ENCODE measurements at regions not wholly inside any gene's neighbourhood (a gene's known extent, or its start where the extent isn't known, plus 50 kb on each side); places are given as distances from the start of the nearest gene placed in this dataset.
"Not testable (repeated sequence)": the region's sequence is repeated elsewhere in the genome, so short reads cannot be mapped to it uniquely, and the experiment has no call there.

DNA sequence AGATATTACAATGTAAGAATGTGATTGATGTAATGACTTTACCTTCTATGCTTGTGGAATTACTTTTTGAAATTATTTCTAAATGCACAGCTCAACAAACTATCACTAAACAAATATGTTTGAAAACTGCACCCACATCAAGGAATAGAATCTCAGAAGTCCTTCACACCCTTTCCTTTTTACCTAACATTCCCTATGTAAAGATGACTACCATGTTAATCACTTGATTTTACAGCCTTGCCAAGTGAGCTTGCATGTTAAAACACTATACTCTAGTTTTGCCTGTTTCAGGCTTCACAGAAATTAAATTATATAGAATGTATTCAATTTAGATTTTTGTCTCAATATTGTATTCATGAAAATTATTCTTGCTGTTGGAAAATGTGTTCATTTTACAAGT, 1169.4 kb upstream of the CELF2 start:
- intact Hi-C loops (cut with DNase I) = no loop called here
- TF ChIP-seq, protein P1, sequence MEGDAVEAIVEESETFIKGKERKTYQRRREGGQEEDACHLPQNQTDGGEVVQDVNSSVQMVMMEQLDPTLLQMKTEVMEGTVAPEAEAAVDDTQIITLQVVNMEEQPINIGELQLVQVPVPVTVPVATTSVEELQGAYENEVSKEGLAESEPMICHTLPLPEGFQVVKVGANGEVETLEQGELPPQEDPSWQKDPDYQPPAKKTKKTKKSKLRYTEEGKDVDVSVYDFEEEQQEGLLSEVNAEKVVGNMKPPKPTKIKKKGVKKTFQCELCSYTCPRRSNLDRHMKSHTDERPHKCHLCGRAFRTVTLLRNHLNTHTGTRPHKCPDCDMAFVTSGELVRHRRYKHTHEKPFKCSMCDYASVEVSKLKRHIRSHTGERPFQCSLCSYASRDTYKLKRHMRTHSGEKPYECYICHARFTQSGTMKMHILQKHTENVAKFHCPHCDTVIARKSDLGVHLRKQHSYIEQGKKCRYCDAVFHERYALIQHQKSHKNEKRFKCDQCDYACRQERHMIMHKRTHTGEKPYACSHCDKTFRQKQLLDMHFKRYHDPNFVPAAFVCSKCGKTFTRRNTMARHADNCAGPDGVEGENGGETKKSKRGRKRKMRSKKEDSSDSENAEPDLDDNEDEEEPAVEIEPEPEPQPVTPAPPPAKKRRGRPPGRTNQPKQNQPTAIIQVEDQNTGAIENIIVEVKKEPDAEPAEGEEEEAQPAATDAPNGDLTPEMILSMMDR (IDR thresholded peaks at IDR 0.05) = no peak
- no peak for TF ChIP-seq POLR2A (IDR thresholded peaks at IDR 0.05)
- Histone ChIP-seq H3K27ac (no peak overlapping the region), H3K4me1 (no peaks in the 10 kb centered on the region), H3K9me3 (no peaks in the 10 kb centered on the region), H3K27me3 (no peaks in the 10 kb centered on the region), H3K4me3 (no peak overlapping the region), H3K36me3 (no peaks in the 10 kb centered on the region)
- DNase-seq = no peak

DNA sequence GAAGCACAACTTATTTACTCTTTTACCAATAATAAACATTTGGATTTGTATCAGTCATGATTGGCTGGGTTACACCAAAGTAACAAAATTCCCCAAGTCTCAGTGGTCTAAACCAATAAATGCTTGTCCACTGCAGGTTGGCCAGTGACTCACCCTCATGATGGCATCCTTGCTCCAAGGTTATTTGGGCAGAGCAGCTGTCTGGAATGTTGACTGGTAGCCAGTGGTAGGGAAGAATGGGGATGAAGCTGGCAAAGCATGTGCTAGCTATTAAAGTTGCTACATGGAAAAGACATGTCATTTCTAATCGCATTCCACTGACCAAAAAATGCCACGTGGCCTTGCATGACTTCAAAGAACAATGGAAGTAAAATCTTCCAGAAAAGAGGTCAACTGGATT, 1168.7 kb upstream of the CELF2 start:
- TF ChIP-seq, protein P1 (IDR thresholded peaks at IDR 0.05) = no peak
- no peak for TF ChIP-seq POLR2A (IDR thresholded peaks at IDR 0.05)
- H3K4me1 ChIP-seq = no peaks in the 10 kb centered on the region
- intact Hi-C loops (cut with DNase I) = no loop called here
- 60 to 67% methylated on average over 2 of the region's 2 CpGs for WGBS, 2 donors
- no peak overlapping the region for H3K27ac ChIP-seq
- H3K27me3 ChIP-seq = no peaks in the 10 kb centered on the region
- H3K9me3 ChIP-seq = no peaks in the 10 kb centered on the region
- no peak overlapping the region for H3K4me3 ChIP-seq
- no peaks in the 10 kb centered on the region for H3K36me3 ChIP-seq
- no peak for DNase-seq

DNA sequence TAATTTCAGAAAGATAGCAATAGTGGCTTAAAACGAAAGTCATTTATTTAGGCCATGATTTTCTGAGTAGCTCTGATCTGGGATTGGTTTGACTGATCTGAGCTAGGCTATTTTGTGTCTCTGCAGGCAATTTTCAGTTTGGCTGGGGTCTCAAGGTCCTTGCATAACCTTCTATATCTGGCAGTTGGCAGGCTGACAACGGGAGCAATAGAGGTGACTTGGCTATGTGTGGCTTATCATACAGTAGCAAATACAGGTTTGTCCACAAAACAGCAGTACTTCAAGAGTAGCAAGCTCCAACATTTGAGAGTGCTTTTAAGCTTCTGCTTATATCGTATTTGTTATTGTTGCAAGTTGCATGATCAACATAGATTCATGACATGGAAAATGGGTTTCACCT, 1167.3 kb upstream of the CELF2 start:
- WGBS, 2 donors = 64 to 69% methylated on average over 3 of the region's 3 CpGs
- H3K9me3 ChIP-seq = peaks cover 0 to under 1% (median 0%) of the 10 kb centered on the region in 3 donors
- no peak overlapping the region for H3K27ac ChIP-seq
- H3K4me3 ChIP-seq = no peak overlapping the region
- TF ChIP-seq, protein P1 (IDR thresholded peaks at IDR 0.05) = no peak
- no peak for TF ChIP-seq POLR2A (IDR thresholded peaks at IDR 0.05)
- intact Hi-C loops (cut with DNase I) = no loop called here
- H3K27me3 ChIP-seq = no peaks in the 10 kb centered on the region
- H3K4me1 ChIP-seq = no peaks in the 10 kb centered on the region
- no peak for DNase-seq
- H3K36me3 ChIP-seq = no peaks in the 10 kb centered on the region

DNA sequence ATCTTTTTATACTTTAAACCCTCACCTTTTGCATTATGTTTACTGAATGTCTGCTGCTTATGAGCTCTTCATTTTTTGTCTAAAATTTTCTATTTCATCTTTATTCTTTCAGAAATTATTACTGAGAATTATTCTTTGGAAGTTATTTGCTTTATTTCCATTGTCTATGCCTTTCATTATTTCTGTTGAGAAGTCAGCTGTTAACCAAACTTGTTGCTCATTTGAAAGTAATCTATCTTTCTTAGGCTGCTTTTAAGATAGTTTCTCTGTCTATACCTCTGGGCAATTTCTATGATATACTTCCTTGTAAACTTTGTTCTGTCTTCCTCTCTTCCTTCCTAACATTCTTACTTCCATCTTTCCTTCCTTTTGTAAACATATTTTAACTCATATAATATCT, 1165.9 kb upstream of the CELF2 start:
- no peaks in the 10 kb centered on the region for H3K4me1 ChIP-seq
- peaks cover 0 to 7% (median 0%) of the 10 kb centered on the region in 3 donors for H3K9me3 ChIP-seq
- DNase-seq = no peak
- intact Hi-C loops (cut with DNase I) = no loop called here
- no peak overlapping the region for H3K4me3 ChIP-seq
- no peak overlapping the region for H3K27ac ChIP-seq
- H3K36me3 ChIP-seq = no peaks in the 10 kb centered on the region
- TF ChIP-seq, protein P1 (IDR thresholded peaks at IDR 0.05) = no peak
- no peak for TF ChIP-seq POLR2A (IDR thresholded peaks at IDR 0.05)
- no peaks in the 10 kb centered on the region for H3K27me3 ChIP-seq

DNA sequence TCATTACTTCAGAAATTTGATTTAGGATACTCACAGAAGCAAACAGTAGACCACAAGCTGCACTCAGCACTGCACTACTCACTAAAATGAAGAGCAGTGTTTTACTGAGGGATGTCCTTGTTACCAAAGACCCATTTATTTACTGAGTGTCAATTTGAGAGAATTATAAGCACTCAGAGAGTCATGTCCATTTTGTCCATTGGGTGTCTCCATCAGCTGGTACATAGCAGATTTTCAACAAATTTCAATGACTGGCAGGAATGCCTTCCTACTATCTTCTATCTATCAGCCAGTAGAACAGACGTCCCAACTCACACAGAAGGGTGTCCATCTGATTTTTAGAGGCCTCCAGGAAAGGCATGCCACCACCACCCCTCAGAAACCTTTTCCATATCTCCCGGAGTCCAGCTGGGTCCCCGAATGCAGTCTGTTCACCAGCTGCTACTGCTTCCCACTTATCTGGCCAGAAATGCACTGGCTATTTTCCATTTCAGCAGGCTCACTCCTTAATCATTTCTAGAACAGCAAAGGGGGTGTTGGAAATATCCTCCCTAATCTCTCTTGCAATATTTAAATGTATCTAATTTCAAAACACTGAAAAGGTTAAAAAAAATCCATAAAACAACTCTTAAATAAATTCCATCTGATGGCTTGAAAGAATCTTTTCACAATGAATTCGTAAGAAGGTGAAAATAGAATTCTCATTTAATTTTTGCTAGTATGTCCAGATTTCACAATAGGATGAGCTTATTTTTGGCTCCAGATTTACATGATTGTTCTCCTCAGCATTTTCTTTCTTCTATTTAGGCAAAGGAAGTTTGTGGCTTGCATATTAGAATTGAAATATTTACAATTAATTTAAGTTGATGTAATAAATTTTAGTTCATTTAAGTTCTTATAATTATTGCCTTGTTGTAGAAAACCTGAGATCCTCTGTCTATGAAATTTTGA, 1164.0 kb upstream of the CELF2 start:
- Histone ChIP-seq H3K4me3 (no peak overlapping the region), H3K27ac (peak overlapping the region in 1 of 4 donors; percentile 26), H3K27me3 (no peaks in the 10 kb centered on the region), H3K9me3 (peaks cover 0 to 7% (median 0%) of the 10 kb centered on the region in 3 donors), H3K4me1 (no peaks in the 10 kb centered on the region), H3K36me3 (no peaks in the 10 kb centered on the region)
- intact Hi-C loops (cut with DNase I) = no loop called here
- WGBS, 2 donors = 50 to 72% methylated on average over 4 of the region's 4 CpGs
- DNase-seq = no peak
- TF ChIP-seq, protein P1 (IDR thresholded peaks at IDR 0.05) = no peak
- TF ChIP-seq POLR2A (IDR thresholded peaks at IDR 0.05) = no peak

DNA sequence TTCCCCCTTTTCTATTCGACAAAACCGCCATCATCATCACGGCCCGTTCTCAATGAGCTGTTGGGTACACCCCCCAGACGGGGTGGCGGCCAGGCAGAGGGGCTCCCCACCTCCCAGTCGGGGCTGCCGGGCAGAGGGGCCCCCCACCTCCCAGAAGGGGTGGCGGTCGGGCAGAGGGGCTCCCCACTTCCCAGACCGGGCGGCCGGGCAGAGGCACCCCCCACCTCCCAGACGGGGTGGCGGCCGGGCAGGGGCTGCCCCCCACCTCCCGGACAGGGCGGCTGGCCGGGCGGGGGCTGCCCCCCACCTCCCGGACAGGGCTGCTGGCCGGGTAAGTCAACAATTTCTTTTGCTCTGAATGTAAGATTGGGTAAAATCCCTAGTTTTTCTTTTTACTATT, 1162.2 kb upstream of the CELF2 start:
- intact Hi-C loops (cut with DNase I); H3K27me3 ChIP-seq; H3K4me3 ChIP-seq; H3K9me3 ChIP-seq; DNase-seq; H3K27ac ChIP-seq; H3K36me3 ChIP-seq; H3K4me1 ChIP-seq: not testable (repeated sequence)
- WGBS, 2 donors = 88 to 100% methylated on average over 2 to 4 of the region's 22 CpGs

All from esophagus squamous epithelium (tissue), 5 donors.